ENCODE measurements at regions not wholly inside any gene's neighbourhood (a gene's known extent, or its start where the extent isn't known, plus 50 kb on each side); places are given as distances from the start of the nearest gene placed in this dataset.

DNA sequence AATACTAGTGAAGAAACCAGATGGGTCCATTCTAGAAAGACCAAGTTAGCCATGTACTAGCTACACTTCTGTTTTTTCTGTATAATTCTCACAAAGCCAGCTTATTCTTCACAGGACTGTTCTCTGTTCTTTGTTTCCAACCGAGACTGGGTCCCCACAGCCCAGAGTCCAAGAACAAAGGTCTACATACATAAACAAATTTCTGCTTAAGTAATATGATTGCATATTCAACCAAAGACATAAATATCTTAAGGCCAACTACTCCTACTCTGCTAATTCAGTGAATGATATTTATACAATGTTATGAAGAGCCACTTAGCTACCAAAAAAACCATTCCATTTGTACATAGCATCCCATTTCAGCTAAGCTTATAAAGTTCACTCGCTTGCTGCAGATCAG, 299.8 kb upstream of the CCDC54 start:
- no peak for DNase-seq (ENCODE audit: low read depth)

DNA sequence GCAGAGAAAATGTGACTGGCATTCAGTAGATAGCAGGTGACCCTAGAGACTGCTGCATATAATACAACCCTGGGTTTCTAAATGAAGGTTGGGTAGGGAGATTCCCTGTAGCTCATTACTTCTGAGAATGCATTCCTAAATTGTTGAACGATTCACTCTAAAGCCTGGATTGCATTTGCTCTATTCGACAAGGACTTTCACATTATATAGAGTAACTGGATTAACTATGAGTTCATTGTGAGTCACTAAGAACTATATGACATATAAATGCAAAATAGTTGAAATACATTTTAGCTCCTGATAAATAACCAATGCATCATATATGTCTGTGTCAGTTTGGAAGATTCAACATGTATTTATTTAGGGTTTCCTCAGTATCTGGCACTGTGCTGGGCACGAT, 294.7 kb upstream of the CCDC54 start:
- DNase-seq (ENCODE audit: low read depth) = no peak

DNA sequence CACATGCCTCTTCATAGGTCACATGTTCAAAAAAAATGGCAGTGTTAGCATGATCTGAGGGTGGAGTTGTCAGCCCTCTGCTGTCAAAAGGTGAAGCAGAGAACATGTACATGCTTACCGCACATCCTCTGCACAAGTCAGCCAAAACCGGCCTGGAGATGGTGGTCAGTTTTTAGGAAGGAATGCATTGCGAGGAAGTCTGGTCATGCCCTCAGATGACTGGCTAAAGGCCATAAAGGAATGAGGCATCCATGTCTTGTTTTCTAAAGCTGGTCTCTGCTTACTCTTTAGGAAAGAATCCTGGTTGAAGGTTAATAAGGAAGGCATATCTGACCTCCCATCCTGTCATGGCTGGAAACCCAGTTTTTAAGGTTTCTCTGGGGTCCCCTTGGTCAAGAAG, 292.0 kb upstream of the CCDC54 start:
- DNase-seq (ENCODE audit: low read depth) = no peak

DNA sequence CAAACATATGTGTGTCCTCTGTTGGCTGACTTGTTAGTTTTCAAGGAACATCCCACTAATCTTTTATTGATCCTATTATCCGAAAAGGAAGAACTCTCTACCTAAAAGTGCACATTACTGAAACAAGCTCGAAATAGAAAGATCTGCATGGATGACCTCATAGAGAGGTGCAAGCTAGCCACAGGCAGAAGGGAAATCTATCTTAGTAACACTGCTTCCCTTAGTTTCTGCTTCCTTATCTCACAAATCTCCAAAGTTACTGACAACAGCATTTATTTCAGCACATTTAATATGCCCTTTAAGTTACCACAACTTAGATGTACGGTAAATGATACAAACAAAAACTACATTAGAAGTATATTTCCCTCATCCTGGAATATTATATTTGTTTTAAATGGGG, 285.1 kb upstream of the CCDC54 start:
- DNase-seq (ENCODE audit: low read depth) = no peak

DNA sequence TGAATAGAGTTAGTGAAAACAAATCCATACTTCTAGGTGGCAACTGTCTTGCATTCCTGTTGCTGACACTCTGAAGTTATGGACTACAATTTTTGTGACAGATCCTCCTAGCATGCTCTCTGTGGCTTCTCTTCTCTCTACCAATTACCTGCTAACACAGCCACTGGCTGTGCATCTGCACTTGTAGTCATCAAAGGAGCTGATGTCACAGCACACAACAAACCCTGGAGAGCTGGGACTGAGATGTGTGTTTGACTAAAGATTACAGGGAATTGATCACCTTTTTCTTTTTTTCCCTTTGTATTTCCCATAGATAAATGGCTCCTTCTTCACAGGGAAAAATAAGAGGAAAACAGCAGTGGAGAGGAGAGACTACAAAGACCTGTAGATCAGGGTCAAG, 278.4 kb upstream of the CCDC54 start:
- no peak for DNase-seq (ENCODE audit: low read depth)

DNA sequence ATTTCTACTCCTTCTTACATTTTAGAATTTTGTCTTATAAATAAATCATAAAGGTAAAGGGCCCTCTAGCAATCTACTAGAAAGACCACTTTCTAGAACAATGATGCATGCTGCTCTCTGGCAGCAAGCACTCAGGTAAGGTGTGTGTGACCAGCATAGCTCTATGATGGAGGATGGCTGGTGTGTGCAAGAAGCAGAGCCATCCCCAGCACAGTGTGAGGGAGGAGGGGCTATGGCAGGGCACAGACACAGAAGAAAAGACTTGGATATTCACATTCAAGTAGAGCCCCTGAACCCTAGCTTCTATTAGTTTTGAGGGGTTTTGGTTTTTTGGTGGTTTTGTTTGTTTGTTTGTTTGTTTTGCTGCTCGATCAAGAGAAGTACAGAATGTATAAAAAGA, 277.1 kb upstream of the CCDC54 start:
- no peak for DNase-seq (ENCODE audit: low read depth)

DNA sequence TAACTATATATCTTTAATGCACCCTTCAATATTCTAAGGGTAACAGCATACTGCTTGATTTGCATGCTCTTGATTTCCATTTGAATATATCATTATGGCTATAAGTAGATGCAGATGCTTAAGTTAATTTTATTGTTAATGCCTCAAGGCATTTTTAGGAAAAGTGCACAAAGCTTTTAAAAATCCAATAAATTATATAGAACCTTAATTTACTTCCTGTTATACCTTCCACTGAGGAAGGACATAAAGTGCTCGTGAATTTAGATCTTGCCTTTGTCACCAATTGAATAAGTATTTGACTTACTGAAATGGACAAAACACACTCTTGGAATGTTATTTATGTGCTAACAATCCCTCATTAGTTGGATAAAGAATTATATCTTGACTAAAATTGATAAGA, 276.7 kb upstream of the CCDC54 start:
- no peak for DNase-seq (ENCODE audit: low read depth)

DNA sequence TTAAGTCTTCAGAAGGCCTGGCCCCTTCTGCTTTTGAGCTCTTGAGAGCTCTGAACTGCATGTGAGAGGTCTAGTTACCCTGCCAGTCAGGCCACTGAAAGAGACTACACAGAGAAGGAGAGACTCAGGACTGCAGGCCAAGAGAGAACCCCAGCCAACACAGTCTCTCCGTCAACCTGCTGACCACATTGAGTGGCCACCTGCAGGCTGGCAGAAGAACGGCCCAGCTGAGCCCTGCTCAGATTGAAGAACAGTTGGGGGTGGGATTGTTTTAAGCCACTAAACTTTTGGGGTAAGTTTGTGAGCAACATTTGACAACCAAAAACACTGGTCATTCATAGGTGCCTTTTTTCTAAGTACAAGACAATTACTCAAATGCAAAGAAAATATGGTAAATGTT, 273.5 kb upstream of the CCDC54 start:
- DNase-seq (ENCODE audit: low read depth) = no peak

DNA sequence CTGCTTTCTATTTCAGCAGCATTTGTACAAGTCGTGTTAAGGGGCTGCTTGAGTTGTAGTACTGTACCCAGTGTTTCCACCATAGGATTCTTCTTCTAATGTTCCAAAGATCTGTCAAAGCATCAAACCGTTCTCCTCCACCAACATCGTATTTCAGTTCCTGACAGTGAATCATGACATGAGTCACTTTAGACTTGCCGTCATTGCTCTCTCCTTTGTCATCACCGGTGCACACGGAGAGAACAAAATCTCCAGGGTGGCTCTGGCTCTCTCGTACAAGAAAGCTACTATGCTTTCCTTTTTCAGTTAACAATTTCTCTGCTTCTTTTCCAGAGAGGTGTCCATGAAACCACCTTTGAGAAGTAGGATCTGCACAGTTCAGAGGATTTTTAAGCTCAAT, 270.9 kb upstream of the CCDC54 start:
- no peak for DNase-seq (ENCODE audit: low read depth)

DNA sequence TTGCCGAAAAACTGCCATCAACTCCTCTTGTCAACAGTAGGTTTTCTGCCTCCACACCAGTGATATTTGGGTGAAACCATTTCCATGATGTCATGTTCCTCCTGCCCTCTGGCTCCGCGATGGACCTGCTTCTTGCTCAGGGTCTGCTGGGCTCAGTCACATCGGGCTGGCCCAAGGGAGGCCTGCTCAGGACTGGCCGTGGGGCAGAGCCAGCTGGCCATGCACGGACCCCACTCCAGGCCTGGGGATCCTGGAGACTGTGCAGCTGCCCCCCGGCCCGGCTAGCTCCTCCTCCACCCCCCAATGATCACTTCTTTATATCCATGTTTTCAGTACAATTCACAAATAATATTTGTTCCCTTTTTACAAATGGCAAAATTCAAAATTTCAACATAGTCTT, 270.3 kb upstream of the CCDC54 start:
- no peak for DNase-seq (ENCODE audit: low read depth)

DNA sequence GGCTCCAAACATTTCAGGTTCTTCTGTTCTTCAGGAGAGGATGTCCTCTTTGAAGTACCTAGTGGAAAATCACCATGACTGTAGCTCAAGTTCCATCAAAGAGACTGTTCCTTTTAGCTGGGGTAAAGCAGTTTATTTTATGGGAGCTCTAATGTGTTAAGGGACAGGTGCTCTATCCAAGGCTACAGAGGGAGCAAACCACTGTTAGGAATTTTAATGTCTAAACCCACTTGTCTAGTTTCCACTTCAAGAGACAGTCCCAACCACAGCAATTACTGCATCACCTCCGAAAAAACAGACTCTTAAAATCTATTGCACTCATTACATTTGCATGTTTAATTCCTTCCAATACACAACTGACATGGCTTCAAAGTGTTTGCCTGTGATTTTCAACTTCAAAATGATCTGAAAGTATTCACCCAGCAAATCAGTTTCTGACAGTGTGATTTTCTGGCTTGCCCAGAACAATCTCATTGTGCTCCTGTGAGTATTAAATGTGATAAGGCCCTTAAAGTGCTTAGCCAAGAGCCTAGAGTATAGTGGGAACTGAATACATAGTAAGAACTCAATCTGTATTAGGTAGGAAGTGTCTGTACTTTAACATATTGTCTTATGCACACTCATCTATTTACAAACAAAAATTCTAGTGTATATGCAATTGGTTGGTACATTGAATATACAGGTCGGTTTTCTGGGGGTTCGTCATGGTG, 266.5 kb upstream of the CCDC54 start:
- no peak for DNase-seq (ENCODE audit: low read depth)

DNA sequence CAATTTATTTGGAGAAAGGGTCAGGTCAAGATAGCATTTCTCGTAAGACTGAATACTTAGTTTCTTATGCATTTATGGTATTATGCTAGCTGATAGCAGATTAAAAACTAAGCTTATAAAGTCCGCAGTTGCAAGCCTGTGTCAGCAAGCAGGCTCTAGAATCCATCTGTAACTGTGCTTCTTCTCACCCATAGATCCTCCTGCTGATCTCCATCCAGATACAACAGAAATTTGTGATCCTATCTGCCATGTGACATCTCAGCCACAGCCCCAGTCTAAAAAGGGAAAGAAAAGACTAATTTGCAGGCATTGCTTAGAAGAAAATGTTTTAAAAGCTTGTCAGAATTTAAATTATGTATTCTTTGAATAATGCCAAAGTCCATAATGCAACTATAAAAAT, 265.4 kb upstream of the CCDC54 start:
- DNase-seq (ENCODE audit: low read depth) = no peak

DNA sequence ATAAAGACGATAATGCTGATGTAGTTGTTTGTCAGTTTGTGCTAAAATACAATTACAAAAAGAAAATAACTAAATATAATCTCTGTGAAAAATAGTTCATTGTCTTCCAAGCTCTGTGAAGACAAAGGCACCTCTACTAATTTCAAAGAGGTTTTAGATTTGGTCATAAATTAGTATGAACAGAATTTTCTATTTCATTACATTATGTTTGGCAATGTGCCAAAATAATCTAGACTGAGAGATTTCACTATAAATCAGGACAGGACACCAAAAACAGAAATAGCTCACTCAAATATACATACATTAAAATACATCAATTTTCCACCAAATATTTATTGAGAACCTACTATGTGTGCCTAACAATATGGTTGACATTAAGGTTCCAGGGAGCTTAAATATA, 264.9 kb upstream of the CCDC54 start:
- DNase-seq (ENCODE audit: low read depth) = no peak

DNA sequence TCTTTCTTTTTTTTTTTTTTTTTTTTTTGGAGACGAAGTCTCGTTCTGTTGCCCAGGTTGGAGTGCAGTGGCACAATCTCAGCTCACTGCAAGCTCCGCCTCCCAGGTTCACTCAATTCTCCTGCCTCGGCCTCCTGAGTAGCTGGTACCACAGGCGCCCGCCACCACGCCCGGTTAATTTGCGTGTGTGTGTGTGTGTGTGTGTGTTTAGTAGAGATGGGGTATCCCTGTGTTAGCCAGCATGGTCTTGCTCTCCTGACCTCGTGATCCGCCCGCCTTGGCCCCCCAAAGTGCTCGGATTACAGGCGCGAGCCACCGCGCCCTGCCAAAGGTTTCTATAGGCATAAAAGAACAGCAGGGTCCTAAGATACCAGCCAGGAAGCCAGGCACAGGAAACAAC, 261.0 kb upstream of the CCDC54 start:
- DNase-seq (ENCODE audit: low read depth) = no peak

DNA sequence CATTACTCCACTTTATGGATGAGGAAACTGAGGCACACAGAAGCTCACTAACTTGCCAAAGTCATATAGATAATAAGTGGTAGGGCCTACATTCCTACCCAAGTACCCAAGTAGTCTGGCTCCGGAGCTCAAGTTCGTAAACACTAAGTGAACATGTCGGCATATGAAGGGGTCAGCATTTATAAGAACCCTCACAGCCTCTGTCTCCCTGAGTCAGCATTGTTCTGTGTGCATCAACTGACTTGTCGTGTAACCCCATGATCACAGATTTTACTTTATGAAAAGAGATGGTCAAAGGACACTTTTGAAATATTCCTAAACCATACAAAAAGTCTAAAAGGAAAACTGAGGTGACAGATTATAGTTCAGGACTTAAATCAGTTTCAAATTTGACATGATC, 260.1 kb upstream of the CCDC54 start:
- no peak for DNase-seq (ENCODE audit: low read depth)

DNA sequence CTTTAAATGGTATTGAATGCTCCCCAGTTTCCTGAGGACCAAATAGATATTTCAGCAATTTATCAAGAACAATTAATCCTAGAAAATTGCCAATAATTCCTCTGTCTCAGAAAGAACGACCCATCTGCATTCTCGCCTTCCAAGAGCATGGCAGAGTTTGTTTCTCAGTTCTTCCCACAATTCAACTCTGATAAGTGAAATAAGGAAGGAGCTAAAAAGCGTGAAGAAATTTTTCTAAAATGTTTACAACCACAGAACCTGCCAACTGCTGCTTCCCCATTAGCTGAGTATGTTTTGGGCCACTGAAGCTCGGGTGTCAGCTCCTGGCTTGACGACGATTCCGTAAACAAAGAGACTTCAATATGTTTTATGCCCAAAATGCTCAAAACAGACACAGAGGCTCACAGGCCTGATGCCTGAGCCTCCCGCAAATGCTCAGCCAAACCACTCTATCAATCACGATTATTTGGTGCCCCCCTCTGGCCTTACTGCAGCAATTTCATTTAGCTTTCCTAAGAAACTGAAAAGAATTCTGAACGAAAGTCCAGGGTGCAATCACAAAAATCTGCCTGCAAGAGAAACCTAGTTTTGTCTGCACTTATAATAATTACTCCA, 259.2 kb upstream of the CCDC54 start:
- DNase-seq (ENCODE audit: low read depth) = peak; percentile 48

DNA sequence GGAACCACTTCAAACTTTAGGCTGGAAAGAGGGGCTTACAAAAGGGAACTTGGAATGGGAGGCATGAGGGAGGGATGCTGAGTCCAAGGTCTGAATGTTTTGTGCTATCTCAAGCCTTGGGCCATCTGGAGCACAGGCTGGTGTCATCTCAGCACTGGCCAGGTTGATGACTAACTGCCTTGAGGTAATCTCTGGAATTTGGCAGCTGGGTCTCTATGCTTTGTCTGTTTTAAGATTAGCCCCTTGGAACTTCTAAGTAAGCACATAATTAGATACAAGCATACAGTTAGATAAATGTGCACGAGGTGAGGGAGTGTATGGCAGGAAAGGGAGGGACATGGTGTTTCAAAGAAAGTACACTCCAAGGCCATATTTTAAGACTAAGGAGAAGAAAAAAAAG, 252.4 kb upstream of the CCDC54 start:
- DNase-seq (ENCODE audit: low read depth) = peak; percentile 38

DNA sequence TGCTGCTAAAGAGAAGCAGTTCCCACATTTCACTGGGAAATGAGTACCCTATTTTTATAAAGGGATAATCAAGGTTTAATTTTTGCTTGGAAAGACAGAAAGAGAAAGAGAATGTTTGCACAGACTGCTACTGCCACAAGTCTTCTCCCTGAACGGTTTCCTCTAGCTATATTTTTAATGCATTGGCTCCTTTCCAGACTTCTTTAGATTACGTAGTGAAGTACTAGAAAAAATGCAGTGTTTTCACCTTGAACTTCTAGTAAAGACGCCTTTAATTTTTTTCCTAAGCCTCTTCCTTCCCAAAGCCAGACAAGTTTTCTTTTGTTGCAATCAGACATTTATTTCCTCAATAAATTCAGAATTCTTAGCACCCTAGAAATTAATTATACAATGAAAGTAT, 248.3 kb upstream of the CCDC54 start:
- DNase-seq (ENCODE audit: low read depth) = no peak

DNA sequence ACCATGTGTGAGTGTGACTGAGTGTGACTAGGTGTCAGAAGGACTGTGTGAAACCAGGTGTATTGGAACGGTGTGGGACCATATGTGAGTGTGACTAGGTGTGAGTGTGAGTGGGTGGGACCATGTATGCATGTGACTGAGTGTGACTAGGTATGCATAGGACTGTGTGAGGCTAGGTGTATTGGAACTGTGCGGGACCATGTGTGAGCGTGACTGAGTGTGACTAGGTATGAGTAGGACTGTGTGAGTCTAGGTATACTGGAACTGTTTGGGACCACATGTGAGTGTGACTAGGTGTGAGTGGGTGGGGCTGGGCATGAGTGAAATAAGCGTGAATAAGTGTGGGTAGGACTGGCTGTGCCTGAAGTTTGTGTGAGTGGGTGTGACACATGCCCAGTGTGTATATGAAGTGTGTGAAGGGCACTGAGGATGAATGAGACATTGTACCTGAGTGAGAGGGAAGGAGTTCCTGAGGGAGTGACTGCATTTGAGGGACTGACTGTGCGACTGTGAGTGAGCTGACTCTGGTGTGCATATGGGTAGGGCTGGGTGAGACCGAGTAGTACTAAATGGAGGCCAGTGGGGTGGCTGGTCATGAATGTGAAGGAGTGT, 247.0 kb upstream of the CCDC54 start:
- DNase-seq (ENCODE audit: low read depth) = no peak

DNA sequence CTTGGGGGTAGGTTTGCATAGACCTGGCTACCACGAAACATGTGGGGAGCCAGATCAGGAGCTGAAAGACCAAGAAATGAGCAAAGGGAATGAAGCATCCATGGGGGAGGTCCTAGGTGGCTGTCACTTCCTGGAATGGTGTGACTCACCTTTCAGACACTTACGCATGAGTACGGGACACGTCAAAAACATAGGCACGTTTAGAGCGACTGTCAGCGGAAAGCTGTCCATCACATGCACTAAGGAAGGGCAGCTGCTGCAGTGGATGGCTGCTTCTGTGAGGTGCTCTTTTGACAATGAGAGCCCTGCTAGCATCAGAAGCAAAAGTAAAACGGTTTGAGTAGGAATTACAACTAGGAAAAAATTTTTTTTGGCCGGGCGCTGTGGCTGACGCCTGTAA, 244.6 kb upstream of the CCDC54 start:
- DNase-seq (ENCODE audit: low read depth) = no peak

DNA sequence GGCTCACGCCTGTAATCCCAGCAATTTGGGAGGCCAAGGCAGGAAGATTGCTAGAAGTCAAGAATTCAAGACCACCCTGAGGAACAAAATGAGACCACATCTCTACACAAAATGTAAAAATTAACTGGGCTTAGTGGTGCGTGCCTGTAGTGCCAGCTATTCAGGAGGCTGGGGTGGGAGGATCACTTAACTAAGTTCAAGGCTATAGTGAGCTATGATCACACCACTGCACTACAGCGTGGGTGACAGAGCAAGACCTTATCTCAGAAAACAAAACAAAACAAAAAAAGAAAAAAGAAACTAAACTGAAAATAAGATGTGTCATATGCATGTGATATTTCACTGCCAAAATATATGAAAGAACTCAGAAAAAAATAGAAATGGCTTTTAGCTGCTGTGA, 243.3 kb upstream of the CCDC54 start:
- no peak for DNase-seq (ENCODE audit: low read depth)

DNA sequence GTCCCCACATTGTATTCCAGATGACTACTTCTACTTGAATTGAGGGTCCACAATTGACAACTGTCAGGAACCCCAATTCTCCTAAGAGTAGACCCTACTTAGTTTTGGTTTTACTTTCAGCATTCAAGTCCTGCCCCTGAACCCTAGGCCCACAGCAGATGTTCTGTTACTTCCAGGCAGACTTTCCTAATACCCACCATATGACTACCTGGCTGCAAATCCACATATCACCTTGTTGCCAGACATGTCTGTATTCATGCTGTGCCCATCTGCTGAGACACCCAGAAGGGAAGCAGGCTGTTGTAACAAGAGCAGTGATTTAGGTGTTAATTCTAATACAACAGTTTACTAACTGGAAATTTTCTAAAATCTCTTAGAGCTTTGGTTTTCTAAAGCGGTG, 235.1 kb upstream of the CCDC54 start:
- no peak for DNase-seq (ENCODE audit: low read depth)

DNA sequence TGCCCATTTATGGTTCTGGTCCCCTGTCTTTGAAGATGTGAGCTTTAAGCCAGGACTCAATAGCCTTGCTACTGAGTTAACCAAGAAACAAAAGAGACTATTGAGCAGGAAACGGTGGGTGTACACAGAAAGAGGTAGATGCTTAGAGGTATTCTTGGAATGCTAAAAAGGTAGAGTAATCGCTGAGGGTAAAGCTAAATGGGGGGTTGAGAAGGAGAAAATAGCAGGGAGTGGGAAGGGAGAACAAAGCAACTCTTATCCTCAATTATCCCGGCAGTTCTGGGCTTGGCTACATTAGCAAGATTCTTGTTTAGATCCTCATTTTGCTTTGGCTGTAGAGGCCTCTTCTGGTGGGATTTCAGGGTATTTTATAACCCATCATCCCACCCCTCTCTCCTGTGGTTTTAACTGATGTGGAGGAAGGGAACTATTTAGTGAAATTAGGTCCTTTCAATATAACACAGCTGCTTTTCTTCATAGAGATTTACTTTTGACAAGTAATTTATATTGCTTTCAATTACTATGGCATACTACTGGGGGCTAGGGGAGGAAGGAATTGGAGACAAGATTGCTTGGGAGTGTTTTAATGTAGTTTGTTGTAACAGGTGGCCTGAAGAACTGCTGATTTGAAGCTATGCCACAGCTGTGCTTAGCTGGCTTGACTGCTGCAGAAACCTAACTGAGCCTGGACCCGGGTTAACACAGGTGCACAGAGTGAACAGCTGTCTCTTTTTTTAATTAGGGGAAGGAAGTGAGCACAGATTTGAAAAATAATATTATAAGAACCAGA, 234.3 kb upstream of the CCDC54 start:
- no peak for DNase-seq (ENCODE audit: low read depth)

All from HS-5 (cell line).